ENCODE measurements at regions not wholly inside any gene's neighbourhood (a gene's known extent, or its start where the extent isn't known, plus 50 kb on each side); places are given as distances from the start of the nearest gene placed in this dataset.

DNA sequence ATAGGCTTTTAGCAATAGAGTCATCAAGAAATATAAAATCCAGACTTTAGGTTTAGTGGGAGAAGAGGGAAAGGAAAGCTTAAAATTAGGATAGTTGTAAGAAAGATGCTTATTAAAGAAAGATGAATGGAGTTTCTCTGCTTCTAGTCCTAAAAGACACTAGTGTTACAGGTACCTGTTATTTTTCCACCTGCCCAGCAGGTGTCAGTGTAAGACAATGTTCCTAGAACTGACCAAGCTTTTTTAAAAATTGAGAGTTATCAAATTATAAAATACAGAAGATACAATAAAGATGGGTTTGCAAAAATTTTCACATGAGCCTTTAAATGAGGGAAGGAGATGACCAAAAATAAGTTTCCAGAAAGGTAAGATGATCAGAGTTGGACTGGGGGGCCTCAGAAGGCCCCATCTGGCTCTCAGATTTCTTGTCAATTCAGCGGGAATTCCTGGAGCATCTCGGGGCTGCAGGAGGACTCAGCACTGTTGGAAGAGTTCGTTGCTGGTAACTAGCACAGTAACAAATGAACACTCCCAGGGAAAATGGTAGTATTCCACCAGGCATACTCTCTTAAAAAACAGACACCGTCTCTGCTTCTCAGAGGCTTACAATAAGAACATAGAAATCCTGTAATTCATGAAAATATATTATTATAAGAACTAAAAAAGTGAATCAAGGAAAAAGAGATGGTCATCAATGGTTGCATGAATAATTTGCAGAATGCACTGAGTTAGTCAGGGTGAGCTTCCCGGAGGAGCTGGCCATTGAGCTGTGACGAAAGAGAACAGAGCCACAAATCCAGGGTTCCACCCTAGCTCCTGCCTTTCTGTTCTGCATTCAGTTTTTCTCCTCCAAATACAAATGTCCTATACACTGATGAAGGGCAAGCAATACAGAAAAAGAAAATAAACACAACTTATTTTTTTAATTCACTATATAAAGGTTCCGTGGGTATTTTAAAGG, 71.8 kb upstream of the PIK3CG start:
- TF ChIP-seq EZH2 (IDR thresholded peaks at IDR 0.05; ENCODE audit: low read depth, unreplicated experiment) (no peak), NANOG (IDR thresholded peaks at IDR 0.05; ENCODE audit: borderline replicate concordance) (no peak), EZH2phosphoT487 (IDR thresholded peaks at IDR 0.05; ENCODE audit: unreplicated experiment) (no peak)
- TF ChIP-seq, protein P1, sequence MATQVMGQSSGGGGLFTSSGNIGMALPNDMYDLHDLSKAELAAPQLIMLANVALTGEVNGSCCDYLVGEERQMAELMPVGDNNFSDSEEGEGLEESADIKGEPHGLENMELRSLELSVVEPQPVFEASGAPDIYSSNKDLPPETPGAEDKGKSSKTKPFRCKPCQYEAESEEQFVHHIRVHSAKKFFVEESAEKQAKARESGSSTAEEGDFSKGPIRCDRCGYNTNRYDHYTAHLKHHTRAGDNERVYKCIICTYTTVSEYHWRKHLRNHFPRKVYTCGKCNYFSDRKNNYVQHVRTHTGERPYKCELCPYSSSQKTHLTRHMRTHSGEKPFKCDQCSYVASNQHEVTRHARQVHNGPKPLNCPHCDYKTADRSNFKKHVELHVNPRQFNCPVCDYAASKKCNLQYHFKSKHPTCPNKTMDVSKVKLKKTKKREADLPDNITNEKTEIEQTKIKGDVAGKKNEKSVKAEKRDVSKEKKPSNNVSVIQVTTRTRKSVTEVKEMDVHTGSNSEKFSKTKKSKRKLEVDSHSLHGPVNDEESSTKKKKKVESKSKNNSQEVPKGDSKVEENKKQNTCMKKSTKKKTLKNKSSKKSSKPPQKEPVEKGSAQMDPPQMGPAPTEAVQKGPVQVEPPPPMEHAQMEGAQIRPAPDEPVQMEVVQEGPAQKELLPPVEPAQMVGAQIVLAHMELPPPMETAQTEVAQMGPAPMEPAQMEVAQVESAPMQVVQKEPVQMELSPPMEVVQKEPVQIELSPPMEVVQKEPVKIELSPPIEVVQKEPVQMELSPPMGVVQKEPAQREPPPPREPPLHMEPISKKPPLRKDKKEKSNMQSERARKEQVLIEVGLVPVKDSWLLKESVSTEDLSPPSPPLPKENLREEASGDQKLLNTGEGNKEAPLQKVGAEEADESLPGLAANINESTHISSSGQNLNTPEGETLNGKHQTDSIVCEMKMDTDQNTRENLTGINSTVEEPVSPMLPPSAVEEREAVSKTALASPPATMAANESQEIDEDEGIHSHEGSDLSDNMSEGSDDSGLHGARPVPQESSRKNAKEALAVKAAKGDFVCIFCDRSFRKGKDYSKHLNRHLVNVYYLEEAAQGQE (IDR thresholded peaks at IDR 0.05; ENCODE audit: unreplicated experiment), result no peak
- TF ChIP-seq, protein P2, sequence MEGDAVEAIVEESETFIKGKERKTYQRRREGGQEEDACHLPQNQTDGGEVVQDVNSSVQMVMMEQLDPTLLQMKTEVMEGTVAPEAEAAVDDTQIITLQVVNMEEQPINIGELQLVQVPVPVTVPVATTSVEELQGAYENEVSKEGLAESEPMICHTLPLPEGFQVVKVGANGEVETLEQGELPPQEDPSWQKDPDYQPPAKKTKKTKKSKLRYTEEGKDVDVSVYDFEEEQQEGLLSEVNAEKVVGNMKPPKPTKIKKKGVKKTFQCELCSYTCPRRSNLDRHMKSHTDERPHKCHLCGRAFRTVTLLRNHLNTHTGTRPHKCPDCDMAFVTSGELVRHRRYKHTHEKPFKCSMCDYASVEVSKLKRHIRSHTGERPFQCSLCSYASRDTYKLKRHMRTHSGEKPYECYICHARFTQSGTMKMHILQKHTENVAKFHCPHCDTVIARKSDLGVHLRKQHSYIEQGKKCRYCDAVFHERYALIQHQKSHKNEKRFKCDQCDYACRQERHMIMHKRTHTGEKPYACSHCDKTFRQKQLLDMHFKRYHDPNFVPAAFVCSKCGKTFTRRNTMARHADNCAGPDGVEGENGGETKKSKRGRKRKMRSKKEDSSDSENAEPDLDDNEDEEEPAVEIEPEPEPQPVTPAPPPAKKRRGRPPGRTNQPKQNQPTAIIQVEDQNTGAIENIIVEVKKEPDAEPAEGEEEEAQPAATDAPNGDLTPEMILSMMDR (conservative IDR thresholded peaks at IDR 0.05; ENCODE audit: low read depth in 2 of 2), result peak; percentile 75 to 98
- 0 out of 2 replicates have a peak, but pooled peaks cover 2% of the 10 kb centered on the region for H3K9me2 ChIP-seq (ENCODE audit: insufficient read depth)
- no peaks in the 10 kb centered on the region for H3K27me3 Mint-ChIP-seq (ENCODE audit: insufficient read depth, low read depth, poor library complexity)
- H2AFZ ChIP-seq, result no peak overlapping the region
- H4K20me1 ChIP-seq (replicated peaks; ENCODE audit: insufficient read depth), result no peaks in the 10 kb centered on the region
- ATAC-seq (peak; percentile 86), DNase-seq (ENCODE audit: low spot score) (peak; percentile 68)
- H3K36me3 ChIP-seq (ENCODE audit: insufficient read depth), result 0 out of 2 replicates have a peak, but pooled peaks cover 2% of the 10 kb centered on the region
- H3K27ac Mint-ChIP-seq, result no peak overlapping the region
- no peaks in the 10 kb centered on the region for H3K79me2 ChIP-seq (replicated peaks; ENCODE audit: insufficient read depth)
- peaks cover 11% of the 10 kb centered on the region; the same call in 2 of the 3 replicates for H3K36me3 Mint-ChIP-seq (ENCODE audit: low read depth)
- no peak overlapping the region for H3K4me3 ChIP-seq
- H3K9me3 Mint-ChIP-seq, result peaks cover 18% of the 10 kb centered on the region
- peaks cover 4% of the 10 kb centered on the region; the same call in 2 of the 3 replicates for H3K4me1 Mint-ChIP-seq
- H3K4me2 ChIP-seq, result no peak overlapping the region
- H3K27me3 ChIP-seq (ENCODE audit: insufficient read depth), result no peaks in the 10 kb centered on the region
- no peaks in the 10 kb centered on the region for H3K4me1 ChIP-seq (ENCODE audit: insufficient read depth)
- no peak overlapping the region for H3K4me3 Mint-ChIP-seq
- no peak overlapping the region for H3K27ac ChIP-seq (ENCODE audit: low read depth)
- no peaks in the 10 kb centered on the region for H3F3A ChIP-seq (replicated peaks; ENCODE audit: low read depth)

DNA sequence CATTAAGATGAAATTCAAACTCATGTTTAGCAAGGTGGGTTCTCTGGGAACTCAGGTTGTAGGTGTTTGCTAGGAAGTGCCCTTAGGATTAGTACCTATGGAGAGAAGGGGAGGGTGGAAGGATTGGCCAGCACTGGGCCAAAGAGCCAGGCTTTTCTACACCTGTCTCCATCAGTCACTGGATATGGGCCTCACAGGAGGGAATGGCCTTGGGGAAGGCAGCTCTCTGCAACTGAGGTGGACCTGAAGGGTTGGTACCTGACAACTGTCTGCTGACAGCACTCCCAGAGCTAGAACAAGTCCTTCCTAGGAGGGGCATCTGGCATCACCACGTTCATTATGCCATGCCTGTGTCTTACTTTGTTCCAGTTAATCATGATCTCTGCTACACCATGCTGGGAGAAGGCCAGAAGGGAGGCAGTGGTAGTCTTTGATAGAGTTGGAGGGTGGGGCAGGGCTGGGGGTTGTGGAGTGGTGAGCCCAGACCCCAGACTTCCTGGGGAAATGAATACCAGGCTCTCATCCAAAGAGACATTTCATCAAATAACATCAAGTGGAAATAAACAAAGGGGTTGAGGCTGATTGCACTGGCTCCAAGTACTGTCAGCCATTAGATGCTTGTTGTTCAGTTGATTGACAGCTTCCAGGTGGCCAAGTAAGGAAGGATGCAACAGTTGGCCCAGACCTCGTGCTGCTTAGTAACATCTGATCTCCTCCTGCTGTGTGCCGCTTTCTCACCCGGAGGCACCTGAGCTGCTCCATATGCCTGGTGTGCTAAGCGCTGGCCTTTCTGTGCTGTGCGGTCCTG, 70.6 kb upstream of the PIK3CG start:
- H3K4me3 ChIP-seq, result no peak overlapping the region
- H2AFZ ChIP-seq, result no peak overlapping the region
- no peaks in the 10 kb centered on the region for H3F3A ChIP-seq (replicated peaks; ENCODE audit: low read depth)
- H3K4me2 ChIP-seq, result no peak overlapping the region
- DNase-seq (ENCODE audit: low spot score) (no peak), ATAC-seq (no peak)
- Mint-ChIP-seq H3K27me3 (ENCODE audit: insufficient read depth, low read depth, poor library complexity) (peaks cover 2% of the 10 kb centered on the region), H3K9me3 (peaks cover 28% of the 10 kb centered on the region), H3K36me3 (ENCODE audit: low read depth) (peaks cover 18% of the 10 kb centered on the region; the same call in 2 of the 3 replicates), H3K27ac (no peak overlapping the region), H3K4me1 (peaks cover 4% of the 10 kb centered on the region; the same call in 2 of the 3 replicates), H3K4me3 (no peak overlapping the region)
- no peaks in the 10 kb centered on the region for H3K27me3 ChIP-seq (ENCODE audit: insufficient read depth)
- no peaks in the 10 kb centered on the region for H3K79me2 ChIP-seq (replicated peaks; ENCODE audit: insufficient read depth)
- no peaks in the 10 kb centered on the region for H3K4me1 ChIP-seq (ENCODE audit: insufficient read depth)
- peaks cover 3% of the 10 kb centered on the region; the same call in 1 of the 2 replicates for H3K36me3 ChIP-seq (ENCODE audit: insufficient read depth)
- no peak overlapping the region for H3K27ac ChIP-seq (ENCODE audit: low read depth)
- H4K20me1 ChIP-seq (replicated peaks; ENCODE audit: insufficient read depth), result no peaks in the 10 kb centered on the region
- 0 out of 2 replicates have a peak, but pooled peaks cover 2% of the 10 kb centered on the region for H3K9me2 ChIP-seq (ENCODE audit: insufficient read depth)
- TF ChIP-seq NANOG (IDR thresholded peaks at IDR 0.05; ENCODE audit: borderline replicate concordance) (no peak), STAT1 (IDR thresholded peaks at IDR 0.05; ENCODE audit: unreplicated experiment) (no peak), ZNF114 (CRISPR knock-in tag; IDR thresholded peaks at IDR 0.05) (no peak), EZH2phosphoT487 (IDR thresholded peaks at IDR 0.05; ENCODE audit: unreplicated experiment) (no peak), JUNB (IDR thresholded peaks at IDR 0.05; ENCODE audit: unreplicated experiment) (no peak), CREB1 (CRISPR knock-in tag; IDR thresholded peaks at IDR 0.05; ENCODE audit: low read depth) (no peak), ZNF331 (CRISPR knock-in tag; IDR thresholded peaks at IDR 0.05; ENCODE audit: low read depth) (no peak), POLR2AphosphoS5 (IDR thresholded peaks at IDR 0.05; ENCODE audit: low read depth) (no peak)
- TF ChIP-seq, protein P3, sequence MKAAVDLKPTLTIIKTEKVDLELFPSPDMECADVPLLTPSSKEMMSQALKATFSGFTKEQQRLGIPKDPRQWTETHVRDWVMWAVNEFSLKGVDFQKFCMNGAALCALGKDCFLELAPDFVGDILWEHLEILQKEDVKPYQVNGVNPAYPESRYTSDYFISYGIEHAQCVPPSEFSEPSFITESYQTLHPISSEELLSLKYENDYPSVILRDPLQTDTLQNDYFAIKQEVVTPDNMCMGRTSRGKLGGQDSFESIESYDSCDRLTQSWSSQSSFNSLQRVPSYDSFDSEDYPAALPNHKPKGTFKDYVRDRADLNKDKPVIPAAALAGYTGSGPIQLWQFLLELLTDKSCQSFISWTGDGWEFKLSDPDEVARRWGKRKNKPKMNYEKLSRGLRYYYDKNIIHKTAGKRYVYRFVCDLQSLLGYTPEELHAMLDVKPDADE (IDR thresholded peaks at IDR 0.05), result no peak

Data from GM23338 (cell line).